Esophagus mucosa (tissue), 1 donor: ENCODE measurements at regions not wholly inside any gene's neighbourhood (a gene's known extent, or its start where the extent isn't known, plus 50 kb on each side); places are given as distances from the start of the nearest gene placed in this dataset.

Experiments
- ATAC-seq: fragments of 200-7000 bp; cut with Tn5 transposase; one replicate; pipeline ENCODE4 v1.9.1; 2020
- donor health status: DM: yes; HTN: yes; CAD: no.

DNA sequence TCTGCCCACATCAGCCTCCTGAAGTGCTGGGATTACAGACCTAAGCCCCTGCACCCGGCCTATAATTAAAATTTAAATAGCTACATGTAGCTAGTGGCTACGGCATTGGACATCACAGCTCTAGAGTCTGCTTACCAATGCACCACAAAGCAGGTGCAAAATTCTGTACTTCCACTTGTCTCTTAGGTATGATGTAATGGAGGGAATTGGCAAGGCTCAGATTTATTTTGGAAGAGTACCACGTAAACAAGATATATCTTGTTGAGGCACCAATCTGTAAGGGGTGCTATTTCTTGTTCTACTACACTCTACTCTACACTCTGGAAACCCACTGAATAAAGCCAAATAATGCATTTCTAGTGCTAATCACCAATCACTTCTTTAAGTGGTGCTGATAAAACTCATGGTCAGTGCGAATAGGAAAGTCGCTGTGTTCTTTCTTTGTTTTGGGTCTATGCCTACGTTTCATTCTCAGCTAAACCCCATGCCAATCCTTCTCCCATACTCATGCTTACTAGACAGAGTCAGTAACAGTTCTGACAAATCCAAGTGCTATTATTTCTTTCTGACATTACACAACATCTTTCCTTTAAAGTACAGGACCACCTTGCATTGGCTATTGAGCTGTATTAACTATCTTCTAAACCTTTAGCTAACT is 92.3 kb downstream of the GC start:
- ATAC-seq: no peak

DNA sequence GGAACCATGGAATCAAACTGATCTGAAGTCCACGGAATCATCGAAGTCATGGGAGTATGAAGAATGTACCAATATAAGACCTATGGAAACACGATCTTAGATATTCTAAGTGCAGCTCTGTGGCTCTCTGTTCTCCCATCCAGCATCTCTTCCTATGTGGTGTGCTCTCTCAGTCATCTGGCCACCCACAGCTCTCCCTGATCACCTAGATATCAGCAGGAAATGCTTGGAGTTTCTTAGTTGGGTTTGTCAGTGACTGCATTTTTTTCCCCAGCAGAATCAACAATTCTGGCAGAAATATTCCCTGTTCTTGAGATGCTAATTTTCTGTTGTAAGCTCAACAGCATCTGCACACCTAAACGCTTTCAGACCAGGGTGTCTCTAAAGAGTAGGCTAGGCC is 94.1 kb downstream of the GC start:
- ATAC-seq: no peak

DNA sequence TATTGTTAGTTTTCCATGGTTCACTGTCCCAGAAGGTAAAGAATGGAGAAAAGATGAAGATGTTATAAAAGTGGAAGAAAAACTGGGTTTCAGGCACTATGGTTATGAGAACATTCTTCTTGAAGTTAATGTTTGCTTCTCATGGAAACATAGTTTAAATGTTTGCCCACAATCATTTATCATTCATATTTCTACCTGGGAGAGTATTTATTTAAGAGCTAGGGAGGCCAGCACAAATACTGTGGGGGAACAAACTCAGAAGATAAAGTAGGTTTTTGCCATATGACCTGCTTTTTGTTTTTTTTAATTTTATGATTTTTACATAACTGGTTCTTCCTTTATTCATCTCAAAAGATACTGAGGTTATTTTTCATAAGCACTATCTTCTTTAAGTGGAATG is 96.8 kb downstream of the GC start:
- no peak for ATAC-seq

DNA sequence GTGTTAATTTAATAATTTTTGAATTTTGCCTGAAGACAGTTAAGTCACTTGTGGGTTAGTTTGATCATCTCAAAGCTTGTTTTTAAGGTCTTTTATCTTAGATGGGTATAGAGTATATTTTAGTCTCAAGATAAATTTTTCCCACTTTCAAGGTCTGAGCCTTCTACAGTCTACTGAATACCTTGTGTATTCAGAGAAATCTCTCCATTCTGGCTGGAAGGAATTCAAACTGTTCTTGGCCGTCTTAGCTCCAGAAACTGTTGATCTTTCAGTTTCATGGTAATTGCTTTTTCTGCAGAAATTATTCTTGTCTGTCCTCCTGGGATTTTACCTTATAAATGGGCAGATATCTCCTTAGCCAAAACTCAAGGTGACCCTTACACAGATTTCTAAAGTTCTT is 97.9 kb downstream of the GC start:
- no peak for ATAC-seq

DNA sequence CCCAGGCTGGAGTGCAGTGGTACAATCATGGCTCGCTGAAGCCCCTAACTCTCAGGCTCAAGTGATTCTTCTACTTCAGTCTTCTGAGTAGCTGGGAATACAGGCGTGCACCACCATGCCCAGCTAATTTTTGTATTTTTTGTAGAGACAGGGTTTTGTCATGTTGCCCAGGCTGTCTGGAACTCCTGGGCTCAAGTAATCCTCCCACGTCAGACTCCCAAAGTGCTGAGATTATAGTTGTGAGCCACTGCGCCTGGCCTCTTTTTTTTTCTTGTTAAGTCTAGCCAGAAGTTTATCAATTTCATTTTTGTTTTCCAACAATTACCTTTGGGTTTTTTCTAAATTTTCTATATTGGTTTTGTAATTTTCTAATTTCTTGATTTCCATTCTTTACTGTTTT is 100.6 kb downstream of the GC start:
- ATAC-seq: no peak

DNA sequence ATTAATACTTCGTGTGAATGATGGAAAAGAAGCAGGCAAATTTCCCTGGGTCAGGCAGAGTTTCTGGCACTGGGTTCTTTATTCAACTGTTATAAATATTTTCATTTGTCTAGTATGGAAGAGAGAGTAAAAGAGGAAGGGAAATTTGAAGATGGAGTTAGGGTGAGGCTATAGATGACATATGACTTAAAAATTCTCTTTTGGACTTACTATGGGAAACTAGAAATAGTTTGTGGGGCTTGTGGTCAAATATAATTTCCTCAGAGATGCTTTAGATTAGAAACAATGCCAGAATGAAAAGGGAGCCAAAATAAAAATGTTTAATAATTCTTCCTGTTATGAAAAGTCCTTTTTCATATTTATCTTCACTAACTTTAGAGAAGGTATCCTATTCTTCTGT is 103.2 kb downstream of the GC start:
- ATAC-seq: no peak

DNA sequence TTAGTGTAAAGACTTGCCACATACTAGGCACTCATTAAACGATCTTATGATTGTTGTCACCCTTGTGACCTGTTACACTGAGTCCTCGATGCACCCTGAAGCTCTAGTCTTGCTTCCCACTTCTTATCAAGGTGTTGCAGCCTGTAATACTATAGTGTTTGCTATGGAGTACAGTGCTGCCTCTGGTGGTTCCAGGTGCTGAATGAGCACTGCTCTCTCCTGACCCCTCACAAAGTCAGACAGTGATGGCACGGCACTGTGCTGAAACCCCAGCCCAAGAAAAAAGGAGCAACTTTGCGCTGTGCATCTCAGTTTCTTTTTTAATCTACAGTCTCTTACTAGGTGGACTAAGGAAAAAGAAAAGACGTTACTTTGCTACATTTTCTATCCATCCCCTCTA is 106.3 kb downstream of the GC start:
- no peak for ATAC-seq

DNA sequence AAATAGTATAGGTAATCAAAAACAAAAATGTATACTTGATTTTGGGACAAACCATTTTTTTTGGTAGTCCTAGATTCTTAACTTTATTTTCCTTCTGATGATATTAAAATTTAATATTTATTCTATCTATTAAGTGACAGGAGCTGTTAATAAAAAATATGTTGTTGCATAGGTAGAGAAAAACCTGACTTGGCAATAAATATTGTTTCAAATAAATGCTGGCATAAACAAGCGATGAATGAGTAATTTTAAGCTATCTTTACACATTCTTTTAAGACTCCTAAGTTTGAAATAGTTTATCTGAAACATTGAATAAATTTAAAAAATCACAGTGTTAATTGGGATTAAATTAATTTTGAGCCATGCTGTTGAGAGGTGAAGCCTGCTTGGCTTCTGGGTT is 114.6 kb downstream of the GC start:
- ATAC-seq: no peak

DNA sequence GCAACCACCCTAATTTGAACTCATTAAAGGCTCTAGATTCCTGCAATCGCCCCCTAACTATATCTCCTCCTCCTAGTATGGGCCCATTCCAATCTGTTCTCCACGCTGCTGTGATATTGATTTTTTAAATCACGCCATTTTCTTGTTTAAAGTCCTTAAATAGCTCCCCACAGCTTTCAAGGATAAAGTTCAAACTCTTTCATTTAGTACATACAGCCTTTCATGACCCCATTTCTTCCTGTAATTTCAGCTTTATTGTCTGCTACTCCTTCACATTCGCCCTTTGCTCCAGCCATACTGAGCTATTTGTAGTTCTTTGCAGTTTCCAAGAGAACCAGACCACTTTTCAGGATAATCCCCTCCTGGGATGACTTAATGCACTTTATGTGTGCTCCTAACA is 118.5 kb downstream of the GC start:
- no peak for ATAC-seq

DNA sequence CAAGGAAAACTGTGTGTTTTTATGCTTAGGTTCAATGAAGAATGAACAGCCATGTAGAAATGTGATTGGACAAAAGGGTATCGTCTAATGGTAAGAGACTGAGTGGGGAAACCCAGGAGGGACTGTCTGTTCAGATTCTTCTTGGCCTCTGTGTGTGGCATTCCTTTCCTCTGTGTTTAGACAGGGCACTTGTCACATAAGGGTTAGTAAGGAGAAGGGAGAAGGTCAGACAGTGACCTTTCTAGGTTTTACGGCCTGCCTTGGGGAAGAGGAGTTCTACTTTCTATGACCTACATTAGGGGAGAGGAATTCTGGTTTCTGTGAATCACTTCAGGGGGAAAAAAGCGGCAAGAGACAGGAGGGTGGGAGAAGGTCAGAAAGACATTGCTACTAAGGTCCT is 119.5 kb downstream of the GC start:
- ATAC-seq: no peak

DNA sequence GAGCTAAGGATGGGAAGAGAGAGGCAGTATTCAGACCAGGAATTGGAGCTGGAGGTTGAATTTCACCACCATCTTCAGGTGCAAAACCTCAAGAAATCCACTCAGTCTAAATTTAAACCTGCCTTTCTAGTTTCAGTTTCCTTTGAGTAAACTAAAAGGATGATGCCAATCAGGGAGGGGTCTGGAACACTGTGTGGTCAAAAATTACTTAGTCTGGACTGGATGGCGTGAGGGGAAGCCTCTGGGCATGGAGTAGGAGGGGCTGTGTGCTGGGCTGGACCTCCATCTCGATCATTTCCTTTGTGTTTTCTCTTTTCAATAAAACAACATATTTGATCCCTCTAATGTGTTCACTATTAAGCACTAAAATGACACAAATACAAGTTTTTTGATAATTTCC is 120.1 kb downstream of the GC start:
- no peak for ATAC-seq

DNA sequence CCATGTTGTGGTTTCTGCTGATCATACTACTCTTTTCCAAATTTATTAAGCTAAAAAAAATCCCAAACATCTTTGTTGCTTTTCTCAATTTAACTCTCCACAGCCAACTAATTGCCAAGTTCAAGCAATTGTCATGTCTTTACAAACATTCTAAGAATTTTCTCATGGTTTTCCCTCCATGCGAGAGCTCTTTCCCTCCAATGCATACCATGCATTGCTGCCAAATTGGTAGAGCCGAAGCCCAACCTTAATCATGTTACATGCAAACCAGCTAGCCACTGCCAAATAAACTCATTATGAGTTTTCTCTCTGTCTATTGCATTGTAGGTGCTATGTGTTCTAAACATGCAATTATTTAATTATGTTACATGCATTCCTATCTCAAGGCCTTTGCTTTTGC is 123.9 kb downstream of the GC start:
- no peak for ATAC-seq

DNA sequence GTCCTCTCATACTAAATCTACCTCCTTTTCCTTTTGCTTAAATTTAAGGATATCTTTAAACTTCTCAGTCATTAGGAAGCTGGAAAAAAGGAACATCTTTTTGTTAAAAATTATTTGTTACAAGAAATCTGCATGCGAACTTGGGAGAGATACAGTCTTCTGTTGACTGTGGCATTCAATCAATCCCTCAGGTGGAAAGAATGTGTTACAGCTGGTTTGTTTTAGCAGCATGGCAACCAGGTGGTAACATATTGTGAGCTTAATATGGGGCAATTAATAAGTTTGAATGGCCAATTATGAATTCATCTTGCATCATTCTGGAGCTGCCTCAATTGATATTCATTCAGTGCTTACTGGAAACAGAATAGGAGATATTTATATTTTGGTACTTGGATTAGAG is 135.0 kb downstream of the GC start:
- peak; percentile 41 for ATAC-seq

DNA sequence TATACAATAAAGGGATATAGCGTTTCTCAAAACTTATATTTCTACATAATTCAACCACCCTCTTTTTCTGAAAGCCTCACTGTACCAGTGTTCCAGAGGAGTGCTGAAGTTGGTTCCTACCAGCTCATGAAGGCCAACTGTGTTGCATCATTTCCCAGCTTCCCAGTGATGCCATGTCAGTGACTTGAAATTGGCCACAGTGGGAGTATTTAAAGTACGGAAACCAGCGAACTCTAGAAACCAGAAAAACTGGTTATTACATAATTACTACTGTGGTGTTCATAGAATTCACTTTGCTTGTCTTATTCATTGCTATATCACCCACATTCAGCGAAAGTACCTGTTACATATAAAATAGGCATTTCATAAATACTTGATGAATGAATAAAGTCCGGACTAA is 135.4 kb downstream of the GC start:
- peak; percentile 87 for ATAC-seq

DNA sequence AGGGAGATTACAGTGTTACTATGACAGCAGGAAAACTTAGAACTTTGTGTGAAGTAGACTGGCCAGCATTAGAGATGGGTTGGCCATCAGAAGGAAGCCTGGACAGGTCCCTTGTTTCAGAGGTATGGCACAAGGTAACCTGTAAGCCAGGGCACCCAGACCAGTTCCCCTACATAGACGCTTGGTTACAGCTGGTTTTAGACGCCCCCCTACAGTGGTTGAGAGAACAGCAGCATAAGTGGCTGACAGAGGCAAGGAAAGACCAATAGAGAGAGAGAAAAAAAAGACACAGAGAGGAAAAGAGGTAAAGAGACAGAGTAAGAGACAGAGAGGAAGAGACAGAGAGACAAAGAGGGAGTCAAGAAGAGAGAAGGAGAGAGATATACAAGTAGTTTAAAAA is 144.5 kb downstream of the GC start:
- ATAC-seq: no peak

DNA sequence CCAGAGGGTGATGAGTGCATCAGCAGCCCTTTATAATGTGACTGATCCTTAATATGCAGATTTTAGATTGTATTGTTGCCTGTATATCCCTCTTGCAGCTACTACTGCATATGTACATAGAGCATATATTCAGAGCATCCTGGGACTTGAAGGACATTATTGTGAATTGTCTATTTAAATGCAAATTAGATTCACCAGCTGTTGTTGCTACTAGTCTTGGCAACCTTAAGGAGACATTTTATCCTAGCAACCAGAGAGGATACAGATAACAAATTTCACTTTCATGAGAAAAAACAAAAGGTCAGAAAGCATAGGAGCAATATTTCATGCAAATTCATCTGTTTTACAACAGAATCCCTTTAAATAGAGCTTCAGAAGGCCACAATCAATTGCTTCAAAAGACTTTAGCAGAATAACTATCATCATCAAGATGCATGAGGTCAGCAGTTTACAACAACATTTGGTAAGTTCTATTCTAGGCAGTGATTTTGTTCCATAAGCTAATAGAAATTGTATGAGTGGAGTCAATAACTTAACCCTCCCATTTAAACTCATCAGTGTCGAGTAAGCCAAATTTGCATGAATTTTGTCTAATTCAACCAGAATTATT is 148.6 kb downstream of the GC start:
- no peak for ATAC-seq

DNA sequence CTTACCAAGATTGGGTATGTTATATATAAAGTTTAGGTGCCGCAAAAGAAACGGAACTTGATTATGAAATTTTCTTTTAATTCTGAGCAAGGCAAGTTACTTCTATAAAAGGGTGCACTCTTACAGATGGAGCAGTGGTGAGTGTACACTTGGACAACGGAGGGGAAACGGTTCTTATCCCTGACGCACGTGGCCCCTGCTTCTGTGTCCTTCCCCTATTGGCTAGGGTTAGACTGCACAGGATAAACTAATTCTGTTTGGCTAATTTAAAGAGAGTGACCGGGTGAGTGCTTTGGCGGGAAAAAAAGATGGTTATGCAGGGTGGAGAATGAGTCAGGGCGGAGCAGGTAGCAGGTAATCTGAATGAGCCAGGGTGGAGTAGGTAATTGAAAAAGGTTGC is 149.5 kb downstream of the GC start:
- ATAC-seq: no peak

DNA sequence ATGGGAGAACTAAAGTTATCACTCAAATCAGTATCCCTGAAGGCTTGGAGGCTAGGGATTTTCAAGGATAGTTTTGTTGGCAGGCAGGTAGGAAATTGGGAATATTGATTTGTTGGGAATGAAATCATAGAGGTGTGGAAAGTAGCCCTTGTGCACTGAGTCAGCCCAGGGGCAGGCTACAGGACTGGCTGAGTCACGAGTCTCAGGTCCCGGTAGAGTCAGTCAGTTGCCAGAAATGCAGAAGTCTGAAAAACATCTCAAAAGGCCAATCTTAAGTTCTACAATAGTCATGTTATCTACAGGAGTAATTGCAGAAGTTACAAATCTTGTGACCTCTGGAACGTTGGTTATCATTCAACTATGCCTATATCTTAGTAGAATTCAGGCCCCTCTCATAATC is 153.1 kb downstream of the GC start:
- ATAC-seq: no peak

DNA sequence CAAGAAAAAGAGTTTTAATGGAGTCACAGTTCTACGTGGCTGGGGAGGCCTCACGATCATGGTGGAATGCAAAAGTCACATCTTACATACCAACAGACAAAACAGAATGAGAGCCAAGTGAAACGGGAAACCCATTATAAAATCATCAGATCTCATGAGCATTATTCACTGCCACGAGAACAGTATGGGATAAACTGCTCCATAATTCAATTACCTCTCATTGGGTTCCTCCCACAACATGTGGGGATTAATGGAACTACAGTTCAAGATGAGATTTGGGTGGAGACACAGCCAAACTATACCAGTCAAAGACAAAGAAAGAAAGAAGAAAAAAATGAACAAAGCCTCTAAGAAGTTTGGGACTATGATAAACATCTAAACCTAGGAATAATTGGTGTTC is 158.9 kb downstream of the GC start:
- no peak for ATAC-seq
